GM19043 (cell line): ENCODE measurements at regions not wholly inside any gene's neighbourhood (a gene's known extent, or its start where the extent isn't known, plus 50 kb on each side); places are given as distances from the start of the nearest gene placed in this dataset.

Experiments used
- ATAC-seq: cut with Tn5 transposase; IDR thresholded peaks from one replicate; pipeline ENCODE4 v1.9.1; 2021; ENCODE audit warnings: low read depth; ENCODE audit not compliant: unreplicated experiment

DNA sequence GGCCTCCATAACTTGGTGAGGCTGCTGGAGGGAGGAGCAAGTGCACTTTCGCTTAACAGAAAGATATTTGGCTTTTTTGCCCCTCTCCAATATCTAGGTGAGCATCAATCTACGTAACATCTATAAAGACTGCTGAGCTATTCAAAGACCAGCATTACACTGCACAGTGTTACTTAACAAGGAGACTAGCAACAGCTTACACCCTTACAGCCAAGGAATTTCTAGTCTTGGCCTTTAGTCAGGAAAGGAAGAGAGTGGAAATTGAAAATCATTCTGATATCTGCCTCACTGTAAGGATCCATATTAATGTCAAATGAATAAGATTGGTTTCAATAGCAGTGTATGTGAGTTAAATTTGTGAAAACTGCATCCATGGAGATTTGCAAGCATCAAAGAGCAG lies 163.9 kb upstream of the DUSP10 start:
- ATAC-seq: no peak

- ATAC-seq: no peak
These were observed 162.4 kb upstream of the DUSP10 start for GRCh38 chr1:221904319-221904718.

DNA sequence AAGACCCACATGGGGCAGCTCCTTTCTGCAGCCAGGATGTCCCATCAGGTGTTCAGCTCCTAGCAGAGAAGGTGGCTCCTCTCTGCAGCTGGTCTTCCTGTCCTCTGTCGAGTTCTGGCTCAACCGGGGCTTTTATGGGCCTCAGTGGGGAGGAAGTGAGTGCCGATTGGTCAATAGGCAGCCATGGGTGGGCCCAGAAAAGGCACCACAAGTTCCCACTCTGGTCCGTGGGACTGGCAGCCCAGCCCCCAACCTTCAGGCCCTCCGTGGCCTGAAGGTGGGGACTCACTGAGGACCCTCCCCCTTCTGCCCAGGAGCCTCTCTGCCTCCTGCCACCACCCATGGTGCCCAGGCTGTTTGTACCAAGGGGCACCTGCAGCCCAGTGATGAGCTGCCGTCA lies 161.7 kb upstream of the DUSP10 start:
- no peak for ATAC-seq

- ATAC-seq: no peak
These were observed 161.1 kb upstream of the DUSP10 start for GRCh38 chr1:221902961-221903360.

DNA sequence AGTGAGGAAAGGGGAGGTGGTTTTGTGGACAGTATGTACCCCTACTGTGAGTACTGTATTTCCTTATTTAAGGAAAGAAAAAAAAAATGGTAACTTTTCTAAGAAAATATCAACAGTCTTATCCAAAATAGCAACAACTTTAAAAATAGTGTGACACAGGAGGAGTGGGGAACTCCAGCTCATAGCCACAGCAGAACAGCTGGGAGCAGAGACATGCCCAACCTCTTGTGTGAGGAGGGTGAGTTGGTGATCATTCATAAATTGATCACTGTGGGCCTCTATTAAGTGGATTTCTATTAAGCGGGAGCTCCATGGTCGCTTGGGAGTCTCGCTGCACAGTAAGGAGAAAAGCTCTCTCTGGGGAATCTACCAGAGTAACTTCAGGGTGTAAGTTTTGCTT lies 158.8 kb upstream of the DUSP10 start:
- ATAC-seq: no peak

GRCh38 chr1:221897321-221897721 lies 155.4 kb upstream of the DUSP10 start:
- ATAC-seq: no peak

DNA sequence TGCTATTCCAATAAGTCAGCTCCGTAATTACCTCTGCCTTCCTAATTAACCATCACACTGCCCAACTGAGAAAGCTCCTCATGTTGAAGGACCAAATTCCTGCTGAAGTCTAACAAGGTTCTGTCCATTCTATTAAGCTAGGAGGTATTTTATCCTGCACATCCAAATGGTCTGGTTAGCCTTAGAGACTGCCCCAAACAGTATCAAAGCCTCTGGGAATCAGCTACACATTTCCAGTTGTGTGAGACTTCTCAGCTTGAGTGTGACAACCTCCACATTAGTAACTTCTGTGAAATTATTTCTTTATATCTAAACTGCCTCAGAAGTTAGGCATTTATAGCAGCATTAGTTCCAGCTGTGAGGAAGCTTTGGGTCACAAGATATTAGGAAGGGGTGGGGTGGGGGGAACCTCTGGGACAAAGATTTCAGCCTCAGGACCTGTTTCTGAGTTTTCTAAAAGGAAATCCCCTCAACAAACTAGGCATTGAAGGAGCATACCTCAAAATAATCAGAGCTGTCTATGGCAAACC lies 150.5 kb upstream of the DUSP10 start:
- no peak for ATAC-seq

DNA sequence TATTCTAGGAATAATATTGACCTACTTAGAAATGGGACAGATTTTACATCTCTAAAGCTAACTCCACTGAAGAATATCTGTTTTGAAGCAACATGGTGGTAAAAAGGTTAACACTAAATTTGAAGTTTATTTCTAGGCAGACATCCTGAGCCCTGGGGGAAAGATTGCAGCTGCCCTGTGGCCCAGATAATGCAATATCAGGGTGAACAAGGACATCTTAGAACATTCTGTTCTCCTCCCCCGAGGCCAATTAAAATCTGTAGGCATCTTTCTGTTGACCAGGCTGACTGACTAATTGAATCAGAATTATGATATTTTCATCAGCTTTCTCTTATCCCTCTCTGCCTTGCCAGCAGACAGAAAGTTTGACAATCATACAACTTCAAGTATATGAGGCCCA lies 149.8 kb upstream of the DUSP10 start:
- ATAC-seq: no peak

DNA sequence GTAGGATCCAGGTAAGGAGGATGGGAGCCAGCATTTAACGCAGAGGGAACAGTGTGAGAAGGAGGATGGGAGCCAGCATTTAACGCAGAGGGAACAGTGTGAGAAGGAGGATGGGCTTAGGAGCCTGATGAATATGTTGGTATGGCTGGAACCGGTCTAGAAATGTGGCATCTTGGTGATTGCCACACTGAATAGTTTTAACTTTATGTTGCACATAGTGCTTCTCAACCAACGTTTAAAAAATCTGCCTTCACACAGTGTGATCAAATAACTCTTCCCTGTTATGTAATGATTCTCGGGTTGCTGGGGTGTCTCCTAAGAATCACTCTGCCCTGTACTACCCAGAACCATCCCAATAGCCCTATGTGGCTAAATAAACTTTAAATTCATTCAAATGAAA lies 146.9 kb upstream of the DUSP10 start:
- no peak for ATAC-seq

GRCh38 chr1:221888218-221888617 lies 146.3 kb upstream of the DUSP10 start:
- no peak for ATAC-seq

DNA sequence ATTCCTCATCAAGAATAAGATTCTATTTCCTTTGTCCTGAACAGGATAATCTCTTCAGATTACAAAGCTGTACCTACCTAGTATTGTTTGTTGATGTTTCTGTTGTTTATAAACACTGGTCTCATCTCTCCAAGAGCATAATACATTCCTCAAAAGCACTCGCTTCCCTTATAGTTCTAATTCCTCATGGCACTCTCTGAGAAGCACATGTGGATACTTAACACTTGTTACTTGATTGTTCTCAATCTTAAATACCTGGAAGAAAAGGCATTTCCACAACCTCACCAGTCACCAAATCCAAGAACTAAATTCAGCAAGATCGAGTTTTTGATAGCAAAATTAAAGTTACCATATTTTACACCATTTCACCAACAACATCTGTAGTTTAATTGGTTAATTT lies 145.9 kb upstream of the DUSP10 start:
- no peak for ATAC-seq

DNA sequence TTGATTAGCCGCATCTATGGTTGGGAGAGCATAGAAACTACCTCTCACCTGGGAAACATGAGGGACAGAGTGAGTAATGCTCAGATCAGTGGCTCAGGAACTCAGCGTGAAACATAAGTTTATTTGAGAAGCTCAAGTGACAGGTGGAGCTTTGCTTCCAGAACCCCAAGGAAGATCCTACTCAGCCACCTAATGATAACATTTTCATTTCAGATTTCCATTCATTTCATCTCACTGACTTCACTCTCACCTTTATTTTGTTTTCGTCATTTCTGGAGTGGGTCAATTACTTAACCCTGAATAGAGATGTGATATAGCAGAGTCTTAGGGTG lies 145.5 kb upstream of the DUSP10 start:
- ATAC-seq: no peak

- ATAC-seq: no peak
These were observed 145.0 kb upstream of the DUSP10 start for GRCh38 chr1:221886743-221887414.

GRCh38 chr1:221886311-221886710 lies 144.4 kb upstream of the DUSP10 start:
- no peak for ATAC-seq

- ATAC-seq: no peak
These were observed 142.9 kb upstream of the DUSP10 start for GRCh38 chr1:221884821-221885220.

DNA sequence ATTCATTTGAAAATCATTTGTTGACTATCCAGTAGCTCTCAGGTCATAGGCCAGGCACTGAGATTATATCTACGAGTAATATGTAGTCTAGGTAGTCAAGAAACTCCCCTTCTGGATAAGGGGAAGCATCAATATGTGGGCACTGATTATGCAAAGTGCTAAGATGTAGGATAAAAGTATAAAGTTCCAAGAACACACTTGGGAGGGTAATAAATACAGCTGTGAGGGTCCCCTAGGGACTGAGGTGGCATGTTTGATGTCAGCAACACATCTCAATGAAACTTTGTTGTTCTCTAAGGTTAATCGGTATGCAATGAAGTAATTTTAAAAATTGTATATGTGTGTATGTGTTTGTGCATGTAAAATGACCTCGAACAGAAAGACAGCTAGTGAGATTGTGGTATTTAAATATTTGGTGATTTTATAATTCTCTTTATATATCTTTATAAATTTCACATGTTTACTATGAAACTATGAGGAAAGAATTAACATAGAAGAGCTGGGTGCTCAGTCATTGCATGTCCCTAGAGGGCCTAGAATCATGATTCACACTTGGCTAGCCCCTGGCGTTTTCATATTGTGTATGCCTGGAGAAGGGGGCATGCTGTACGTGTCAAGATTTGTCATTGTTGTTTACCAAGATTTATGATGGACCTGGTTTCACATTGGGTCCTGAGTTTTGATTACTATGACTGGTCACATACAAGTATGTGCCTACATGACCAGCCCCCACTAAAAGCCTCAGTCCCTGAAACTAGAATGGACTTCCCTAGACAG lies 140.1 kb upstream of the DUSP10 start:
- ATAC-seq: no peak

DNA sequence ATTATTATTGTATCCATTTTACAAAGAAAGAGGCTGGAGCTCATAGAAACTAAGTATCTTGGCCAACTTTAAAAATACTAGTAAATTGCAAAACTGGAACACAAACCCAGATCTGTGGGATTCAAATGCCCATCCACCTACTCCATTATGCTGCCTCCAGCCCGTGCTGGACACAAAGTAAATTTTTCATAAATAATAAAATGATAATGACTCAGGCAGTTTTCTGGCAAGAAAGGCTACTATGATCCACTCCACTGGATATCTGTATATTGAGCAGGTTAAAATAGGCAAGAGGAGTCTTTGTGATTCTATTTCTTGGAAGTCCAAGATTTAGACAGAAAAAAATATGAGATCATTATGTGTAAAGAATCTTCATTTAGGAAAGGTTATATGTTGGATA lies 138.3 kb upstream of the DUSP10 start:
- ATAC-seq: no peak

GRCh38 chr1:221878134-221878533 lies 136.2 kb upstream of the DUSP10 start:
- ATAC-seq: peak; percentile 69

GRCh38 chr1:221877311-221877710 lies 135.4 kb upstream of the DUSP10 start:
- ATAC-seq: no peak

DNA sequence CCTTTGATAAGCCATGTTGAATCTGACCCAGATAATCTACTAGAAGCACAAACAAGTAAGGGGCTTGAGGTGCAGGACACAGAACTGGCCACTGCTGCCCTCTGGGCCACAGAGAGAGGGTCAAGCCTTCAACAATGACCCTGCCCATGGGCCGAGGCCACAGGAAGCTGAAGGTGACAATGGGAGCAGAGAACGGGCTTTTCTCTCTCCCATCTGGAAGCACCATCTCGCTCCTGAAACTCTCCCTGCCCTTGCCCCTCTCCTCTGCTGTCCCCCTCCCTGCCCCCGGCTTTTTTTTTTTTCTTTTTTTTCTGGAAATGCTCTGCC lies 133.1 kb upstream of the DUSP10 start:
- no peak for ATAC-seq

DNA sequence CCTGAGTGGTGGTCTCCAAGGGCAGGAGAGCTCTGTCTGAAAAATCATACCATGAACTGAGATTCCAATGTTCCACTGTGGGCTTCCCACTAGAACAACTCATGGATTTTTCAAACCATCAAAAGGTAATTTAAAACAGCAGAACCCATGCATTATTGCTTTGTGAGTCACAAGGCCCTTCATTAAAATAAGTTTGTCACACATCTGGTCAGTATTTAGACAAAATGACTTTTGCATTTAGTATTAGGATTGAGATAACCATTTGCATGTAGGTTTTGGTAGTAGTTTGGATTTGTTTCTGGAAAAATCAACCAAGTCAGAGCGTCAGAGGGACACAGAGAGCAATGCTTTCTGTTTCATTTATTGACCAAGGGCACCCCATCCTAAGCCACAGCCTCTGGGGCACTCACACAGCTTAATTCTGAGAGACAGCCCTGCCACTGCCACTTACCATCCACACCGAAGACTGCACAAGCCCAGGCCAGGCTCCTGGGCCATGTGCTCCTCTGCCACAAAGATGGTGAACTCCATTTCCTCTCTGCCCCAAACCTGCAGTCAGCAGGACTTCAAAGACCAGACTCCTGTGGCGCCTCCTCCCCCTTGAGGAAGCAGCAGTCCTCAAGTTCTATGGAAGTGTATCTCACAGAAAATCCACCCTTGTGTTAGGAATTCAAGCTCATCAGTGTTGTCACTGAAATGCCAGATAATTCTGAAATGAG lies 132.6 kb upstream of the DUSP10 start:
- no peak for ATAC-seq

DNA sequence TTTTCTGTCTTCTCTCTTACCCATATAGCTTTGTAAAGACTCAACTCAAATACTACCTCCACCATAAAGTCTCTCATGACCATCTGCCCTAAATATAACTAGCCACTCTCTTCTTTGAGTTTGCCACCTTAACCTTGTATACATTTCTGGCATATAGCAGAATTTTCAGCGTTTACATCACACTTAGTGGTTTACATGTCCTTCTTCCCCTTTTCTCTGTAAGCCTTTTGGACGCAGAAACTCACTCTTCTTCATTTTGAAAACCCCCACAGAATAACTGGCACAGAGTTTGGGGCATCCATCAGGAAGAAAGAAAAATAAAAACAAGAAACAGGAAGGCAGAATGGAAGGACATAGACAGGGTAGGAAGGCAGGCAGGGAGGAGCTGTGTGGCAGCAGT lies 131.8 kb upstream of the DUSP10 start:
- ATAC-seq: no peak
